K562 (cell line): ENCODE measurements at regions not wholly inside any gene's neighbourhood (a gene's known extent, or its start where the extent isn't known, plus 50 kb on each side); places are given as distances from the start of the nearest gene placed in this dataset.

ENCODE experiments used
- ATAC-seq: fragments of 200-7000 bp; cut with Tn5 transposase; 3 replicates; pipeline ENCODE4 v1.9.1; 2020; ENCODE audit warnings: moderate library complexity
- BruUV-seq: library from RNA; stranded (reverse); fragments of 400-500 nt; replicated peaks from 2 replicates; lab custom pipeline; 2021; lab: Mats Ljungman, UMichigan
- CTCF ChIA-PET: fragments of 300-600 bp; formaldehyde crosslinking; extraction: SDS; loops from one replicate; lab custom pipeline; 2021; ENCODE audit warnings: low intra/inter-chr PET ratio; lab: Yijun Ruan, JAX
- POLR2A ChIA-PET: fragments of 300-600, 350-650 bp; sonication (Branson Sonifier 250); formaldehyde crosslinking; extraction: SDS; loops from one replicate; lab custom pipeline; 2021; ENCODE audit warnings: antibody characterized with exemption, inconsistent platforms; lab: Yijun Ruan, JAX
- DNase-seq, 4 experiments: peaks; one replicate each; pipeline versions ENCODE4 v3.0.0 to v3.0.0-alpha.2; 2011 to 2018; ENCODE audit warnings: low spot score in 3 of 4, mixed read lengths in 3 of 4; ENCODE audit errors: extremely low read depth in 1 of 4
- FAIRE-seq: peaks from 2 replicates; lab custom pipeline; 2011; peaks lifted over from hg19 to GRCh38; lab: Jason Lieb, UNC
- H2AFZ ChIP-seq: 2 replicates; pipeline ENCODE4 v1.6.0; 2011; ENCODE audit warnings: low read depth, low read length, control low read depth, inconsistent platforms
- H3K27ac ChIP-seq: fragments of 200-600 bp; 3 replicates; pipeline ENCODE4 v1.8.0; 2011; ENCODE audit warnings: low read depth, mild to moderate bottlenecking, control low read depth, inconsistent platforms, low read length, moderate library complexity, mixed read lengths; ENCODE audit errors: extremely low read depth
- H3K27me3 ChIP-seq, 2 experiments: fragments of 300-600 bp in 1 of 2; 2 replicates in 1 of 2; 3 replicates in 1 of 2; pipeline versions ENCODE4 v1.6.0 to v1.8.0; 2011; ENCODE audit warnings: inconsistent platforms in 2 of 2, low read length in 2 of 2, mild to moderate bottlenecking in 1 of 2, mixed read lengths in 1 of 2, moderate library complexity in 1 of 2; ENCODE audit not compliant: control insufficient read depth in 2 of 2, insufficient read depth in 2 of 2
- H3K36me3 ChIP-seq: fragments of 300-600 bp; 3 replicates; pipeline ENCODE4 v1.8.0; 2011; ENCODE audit warnings: mild to moderate bottlenecking, low read length, inconsistent platforms; ENCODE audit not compliant: control insufficient read depth, insufficient read depth
- H3K4me1 ChIP-seq, 2 experiments: fragments of 200-600 bp in 1 of 2; replicated peaks in 1 of 2; 2 replicates in 1 of 2; 3 replicates in 1 of 2; pipeline versions ENCODE4 v1.5.1 to v1.8.0; 2011; ENCODE audit warnings: inconsistent platforms in 2 of 2, low read length in 2 of 2, mild to moderate bottlenecking in 1 of 2, mixed read lengths in 1 of 2, moderate library complexity in 1 of 2; ENCODE audit not compliant: control insufficient read depth in 2 of 2, insufficient read depth in 2 of 2
- H3K4me2 ChIP-seq: 2 replicates; pipeline ENCODE4 v1.6.1; 2011; ENCODE audit warnings: low read length, control low read depth, inconsistent platforms, mixed read lengths; ENCODE audit not compliant: insufficient read depth
- H3K4me3 ChIP-seq: fragments of 200-600 bp; sonication (generic), shearing (Covaris generic); 2 replicates; pipeline ENCODE4 v1.5.1; 2016; ENCODE audit warnings: control low read depth, inconsistent platforms
- H3K79me2 ChIP-seq: fragments of 200-600 bp; 3 replicates; pipeline ENCODE4 v1.8.0; 2011; ENCODE audit warnings: low read length, inconsistent platforms; ENCODE audit not compliant: control insufficient read depth, insufficient read depth
- H3K9ac ChIP-seq, 2 experiments: 2 replicates each; pipeline versions ENCODE4 v1.6.0 to v1.6.1; 2011; ENCODE audit warnings: low read depth in 2 of 2, low read length in 2 of 2, control low read depth in 1 of 2, inconsistent platforms in 1 of 2, mild to moderate bottlenecking in 1 of 2, mixed read lengths in 1 of 2; ENCODE audit not compliant: insufficient read depth in 1 of 2
- H3K9me1 ChIP-seq: one replicate; pipeline ENCODE4 v1.6.0; 2011; ENCODE audit warnings: inconsistent platforms, mild to moderate bottlenecking, low read length, moderate library complexity; ENCODE audit not compliant: control insufficient read depth, insufficient read depth
- H3K9me3 ChIP-seq: replicated peaks from 2 replicates; pipeline ENCODE4 v1.5.1; 2011; ENCODE audit warnings: low read depth, low read length, inconsistent platforms; ENCODE audit not compliant: control insufficient read depth, insufficient read depth
- H4K20me1 ChIP-seq: replicated peaks from 2 replicates; pipeline ENCODE4 v1.6.1; 2011; ENCODE audit warnings: low read length, inconsistent platforms, mixed read lengths; ENCODE audit not compliant: control insufficient read depth, insufficient read depth
- CREB3 ChIP-seq: fragments of 450-650 bp; conservative IDR thresholded peaks from 2 replicates; pipeline ENCODE4 v1.6.1; 2016; ENCODE audit warnings: missing genetic modification characterization, low read depth, mild to moderate bottlenecking, missing compliant biosample characterization, moderate library complexity
- ETV1 ChIP-seq: fragments of 450-650 bp; conservative IDR thresholded peaks from 2 replicates; pipeline ENCODE4 v1.6.1; 2016; ENCODE audit warnings: missing genetic modification characterization, control low read depth, low read depth, missing compliant biosample characterization
- HDAC8 ChIP-seq: fragments of 450-650 bp; IDR thresholded peaks from 2 replicates; pipeline ENCODE4 v1.6.1; 2016; ENCODE audit warnings: mild to moderate bottlenecking, missing genetic modification characterization, moderate library complexity, missing compliant biosample characterization
- MAFK ChIP-seq: IDR thresholded peaks from 2 replicates; pipeline ENCODE4 v1.6.1; 2011; ENCODE audit warnings: low read length, improper control_type of control experiment
- NR4A1 ChIP-seq, 2 experiments: fragments of 250-450 bp in 1 of 2; fragments of 450-650 bp in 1 of 2; sonication (Bioruptor Pico) in 1 of 2; IDR thresholded peaks; 2 replicates each; pipeline versions ENCODE4 v1.4.0 to v1.6.1; 2016 to 2020; ENCODE audit warnings: mild to moderate bottlenecking in 2 of 2, missing compliant biosample characterization in 1 of 2, missing genetic modification characterization in 1 of 2, moderate library complexity in 1 of 2
- PCBP2 ChIP-seq: fragments of 200-400 bp; formaldehyde crosslinking; IDR thresholded peaks from 2 replicates; pipeline ENCODE4 v1.6.1; 2018; ENCODE audit warnings: low read length, low read depth, mild to moderate bottlenecking, moderate library complexity; ENCODE audit not compliant: poor library complexity, severe bottlenecking
- PHF20 ChIP-seq: fragments of 450-650 bp; IDR thresholded peaks from 2 replicates; pipeline ENCODE4 v1.6.1; 2018; ENCODE audit not compliant: partially characterized antibody
- RBM14 ChIP-seq: fragments of 200-400 bp; formaldehyde crosslinking; IDR thresholded peaks from 2 replicates; pipeline ENCODE4 v1.6.1; 2018; ENCODE audit warnings: low read depth, mild to moderate bottlenecking, low read length, moderate library complexity, borderline replicate concordance; ENCODE audit not compliant: insufficient read depth
- RHOXF2B ChIP-seq: fragments of 250-450 bp; sonication (Bioruptor Pico); conservative IDR thresholded peaks from 2 replicates; pipeline ENCODE4 v1.5.1; 2021
- RNF2 ChIP-seq: sonication (generic); IDR thresholded peaks from 2 replicates; pipeline ENCODE4 v1.6.1; 2016
- SIRT6 ChIP-seq: IDR thresholded peaks from one replicate; pipeline ENCODE4 v1.6.1; 2012; ENCODE audit warnings: low read depth, mild to moderate bottlenecking, control low read depth, inconsistent platforms, low read length, moderate library complexity
- SNIP1 ChIP-seq: fragments of 450-650 bp; IDR thresholded peaks from 2 replicates; pipeline ENCODE4 v1.7.1; 2017; ENCODE audit warnings: low read depth, mild to moderate bottlenecking
- TRIM24 ChIP-seq, 2 experiments: fragments of 450-650 bp; IDR thresholded peaks; 2 replicates each; pipeline ENCODE4 v1.6.1; 2016
- USF1 ChIP-seq: sonication (generic); formaldehyde crosslinking; IDR thresholded peaks from 2 replicates; pipeline ENCODE4 v1.9.0; 2022; ENCODE audit warnings: mild to moderate bottlenecking, missing genetic modification reagents
- ZBTB12 ChIP-seq: fragments of 250-450 bp; sonication (Bioruptor Pico); IDR thresholded peaks from 2 replicates; pipeline ENCODE4 v1.4.0; 2020
- ZNF197 ChIP-seq: fragments of 200-800 bp; sonication (Bioruptor generic); IDR thresholded peaks from 2 replicates; pipeline ENCODE4 v1.6.1; 2016; ENCODE audit warnings: low read depth, missing genetic modification characterization, missing compliant biosample characterization
- ZNF3 ChIP-seq: fragments of 250-450 bp; sonication (Bioruptor Pico); IDR thresholded peaks from 2 replicates; pipeline ENCODE4 v1.5.0; 2021; ENCODE audit warnings: mild to moderate bottlenecking, moderate library complexity
- ZNF507 ChIP-seq: conservative IDR thresholded peaks from 2 replicates; pipeline ENCODE4 v1.6.1; 2017; ENCODE audit warnings: missing genetic modification characterization, missing compliant biosample characterization
- ZNF584 ChIP-seq: fragments of 200-800 bp; sonication (Bioruptor generic); IDR thresholded peaks from 2 replicates; pipeline ENCODE4 v1.6.1; 2016; ENCODE audit warnings: low read depth, mild to moderate bottlenecking, missing genetic modification characterization, missing compliant biosample characterization
- WGBS: fragments of 100-300 bp; shearing (Covaris generic); methylation state at CpG from one replicate; pipeline ENCODE4 v1.1.6; 2016; ENCODE audit warnings: low coverage, mixed read lengths; ENCODE audit not compliant: insufficient coverage; ENCODE audit errors: missing lambda C conversion rate; 5-methylcytosine and 5-hydroxymethylcytosine counted together
- in situ Hi-C: fragments of 300-500 bp; cut with MboI; formaldehyde crosslinking; loops from 4 replicates; pipeline ENCODE4 v1.15.0; 2018; ENCODE audit warnings: inconsistent platforms, mixed read lengths
- intact Hi-C: fragments of 100-400 bp; cut with micrococcal nuclease; formaldehyde crosslinking; loops from 2 replicates; pipeline ENCODE4 v1.14.2; 2022

- Histone ChIP-seq H2AFZ (no peak overlapping the region), H3K9me3 (peaks cover 4% of the 10 kb centered on the region; the same call in 1 of the 2 replicates), H3K36me3 (no peaks in the 10 kb centered on the region), H4K20me1 (no peaks in the 10 kb centered on the region), H3K79me2 (no peaks in the 10 kb centered on the region), H3K4me2 (no peak overlapping the region), H3K27me3 (no peaks in the 10 kb centered on the region), H3K9ac (no peak overlapping the region), H3K27ac (no peak overlapping the region), H3K9me1 (no peaks in the 10 kb centered on the region), H3K4me1 (no peaks in the 10 kb centered on the region), H3K4me3 (no peak overlapping the region)
- WGBS, result 0% methylated on average over 1 of the region's 1 CpG
- in situ Hi-C loops (no loop called here), intact Hi-C loops (no loop called here)
- no TSS peak for BruUV-seq
- DNase-seq, result no peak
- no peak for FAIRE-seq
- ChIA-PET POLR2A (no interaction called here), CTCF (no interaction called here)
- ATAC-seq, result no peak
- no peak for TF ChIP-seq ZNF584 (CRISPR knock-in tag)
- TF ChIP-seq RBM14, result no peak
- no peak for TF ChIP-seq ZBTB12 (CRISPR knock-in tag)
- no peak for TF ChIP-seq RHOXF2B
- TF ChIP-seq TRIM24 (IDR thresholded peaks at IDR 0.05), result no peak
- no peak for TF ChIP-seq SIRT6
- TF ChIP-seq ZNF507 (tag), result no peak
- TF ChIP-seq ETV1, result no peak
- no peak for TF ChIP-seq CREB3 (tag)
- no peak for TF ChIP-seq ZNF197 (CRISPR knock-in tag)
- TF ChIP-seq SNIP1, result no peak
- no peak for TF ChIP-seq PHF20
- TF ChIP-seq USF1 (CRISPR knock-in tag), result no peak
- no peak for TF ChIP-seq MAFK
- no peak for TF ChIP-seq HDAC8 (tag)
- no peak for TF ChIP-seq PCBP2
- TF ChIP-seq NR4A1 (CRISPR knock-in tag; IDR thresholded peaks at IDR 0.05), result no peak
- TF ChIP-seq NR4A1 (tag; IDR thresholded peaks at IDR 0.05), result no peak
- no peak for TF ChIP-seq ZNF3 (CRISPR knock-in tag)
- TF ChIP-seq RNF2, result no peak
- TF ChIP-seq, all 486 proteins: peak for 0
Measured at GRCh38 chr2:4144731-4145130, 441.4 kb downstream of the DCDC2C start.
